HL-60 (cell line): ENCODE measurements at regions not wholly inside any gene's neighbourhood (a gene's known extent, or its start where the extent isn't known, plus 50 kb on each side); places are given as distances from the start of the nearest gene placed in this dataset.

ENCODE experiments used
- DNase-seq, 2 experiments: peaks; one replicate each; pipeline ENCODE4 v3.0.0-alpha.2; 2010 to 2020; ENCODE audit warnings: low read depth in 1 of 2, low spot score in 1 of 2
- H3K27ac ChIP-seq: fragments of 250-450 bp; sonication (Bioruptor Pico); replicated peaks from 2 replicates; pipeline ENCODE4 v1.5.1; 2020; ENCODE audit warnings: mild to moderate bottlenecking, moderate library complexity
- H3K27me3 ChIP-seq: fragments of 250-450 bp; sonication (Bioruptor Pico); 2 replicates; pipeline ENCODE4 v1.5.1; 2021; ENCODE audit warnings: mild to moderate bottlenecking, moderate library complexity; ENCODE audit not compliant: insufficient read depth, poor library complexity, severe bottlenecking
- H3K4me3 ChIP-seq: replicated peaks from 2 replicates; pipeline ENCODE4 v1.5.1; 2011; ENCODE audit warnings: mild to moderate bottlenecking, control low read depth, low read length; ENCODE audit not compliant: insufficient read depth
- GABPA ChIP-seq: IDR thresholded peaks from 2 replicates; pipeline ENCODE4 v1.6.1; 2012; ENCODE audit warnings: low read depth
- POLR2AphosphoS5 ChIP-seq: IDR thresholded peaks from 2 replicates; pipeline ENCODE4 v1.6.1; 2012; ENCODE audit warnings: low read depth
- SPI1 ChIP-seq: IDR thresholded peaks from 2 replicates; pipeline ENCODE4 v1.6.1; 2012; ENCODE audit warnings: low read depth, mild to moderate bottlenecking, borderline replicate concordance
- TF ChIP-seq, protein P1 (sequence below): IDR thresholded peaks from 2 replicates; pipeline ENCODE4 v1.6.1; 2012; ENCODE audit warnings: low read depth; ENCODE audit not compliant: insufficient replicate concordance
- TF ChIP-seq, protein P2 (sequence below): IDR thresholded peaks from one replicate; pipeline ENCODE4 v1.5.1; 2011; ENCODE audit warnings: low read length, control low read depth, inconsistent platforms; ENCODE audit not compliant: insufficient read depth

DNA sequence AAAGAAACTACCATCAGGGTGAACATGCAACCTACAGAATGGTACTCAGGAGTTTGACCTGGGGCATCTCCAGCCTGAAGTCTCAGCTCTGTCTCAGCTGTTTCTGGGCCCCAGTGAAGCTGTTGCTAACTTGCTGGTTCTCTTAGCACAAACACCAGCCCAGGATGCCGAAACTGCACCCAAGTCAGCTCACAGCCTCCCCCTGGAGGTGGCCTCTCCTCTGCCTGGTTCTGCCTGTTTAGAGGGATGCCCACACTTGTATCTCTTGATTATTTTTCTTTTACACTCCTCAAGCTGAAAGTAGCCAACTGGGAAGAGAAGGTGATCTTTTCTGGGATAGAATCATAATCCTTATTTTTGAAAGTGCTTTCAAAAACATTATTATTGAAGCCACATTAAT lies 289.0 kb upstream of the RASGRP1 start:
- no peak overlapping the region for H3K4me3 ChIP-seq
- H3K27ac ChIP-seq: no peak overlapping the region
- H3K27me3 ChIP-seq: peaks cover 2% of the 10 kb centered on the region
- no peak for DNase-seq
- TF ChIP-seq, protein P1, sequence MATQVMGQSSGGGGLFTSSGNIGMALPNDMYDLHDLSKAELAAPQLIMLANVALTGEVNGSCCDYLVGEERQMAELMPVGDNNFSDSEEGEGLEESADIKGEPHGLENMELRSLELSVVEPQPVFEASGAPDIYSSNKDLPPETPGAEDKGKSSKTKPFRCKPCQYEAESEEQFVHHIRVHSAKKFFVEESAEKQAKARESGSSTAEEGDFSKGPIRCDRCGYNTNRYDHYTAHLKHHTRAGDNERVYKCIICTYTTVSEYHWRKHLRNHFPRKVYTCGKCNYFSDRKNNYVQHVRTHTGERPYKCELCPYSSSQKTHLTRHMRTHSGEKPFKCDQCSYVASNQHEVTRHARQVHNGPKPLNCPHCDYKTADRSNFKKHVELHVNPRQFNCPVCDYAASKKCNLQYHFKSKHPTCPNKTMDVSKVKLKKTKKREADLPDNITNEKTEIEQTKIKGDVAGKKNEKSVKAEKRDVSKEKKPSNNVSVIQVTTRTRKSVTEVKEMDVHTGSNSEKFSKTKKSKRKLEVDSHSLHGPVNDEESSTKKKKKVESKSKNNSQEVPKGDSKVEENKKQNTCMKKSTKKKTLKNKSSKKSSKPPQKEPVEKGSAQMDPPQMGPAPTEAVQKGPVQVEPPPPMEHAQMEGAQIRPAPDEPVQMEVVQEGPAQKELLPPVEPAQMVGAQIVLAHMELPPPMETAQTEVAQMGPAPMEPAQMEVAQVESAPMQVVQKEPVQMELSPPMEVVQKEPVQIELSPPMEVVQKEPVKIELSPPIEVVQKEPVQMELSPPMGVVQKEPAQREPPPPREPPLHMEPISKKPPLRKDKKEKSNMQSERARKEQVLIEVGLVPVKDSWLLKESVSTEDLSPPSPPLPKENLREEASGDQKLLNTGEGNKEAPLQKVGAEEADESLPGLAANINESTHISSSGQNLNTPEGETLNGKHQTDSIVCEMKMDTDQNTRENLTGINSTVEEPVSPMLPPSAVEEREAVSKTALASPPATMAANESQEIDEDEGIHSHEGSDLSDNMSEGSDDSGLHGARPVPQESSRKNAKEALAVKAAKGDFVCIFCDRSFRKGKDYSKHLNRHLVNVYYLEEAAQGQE: no peak
- TF ChIP-seq, protein P2, sequence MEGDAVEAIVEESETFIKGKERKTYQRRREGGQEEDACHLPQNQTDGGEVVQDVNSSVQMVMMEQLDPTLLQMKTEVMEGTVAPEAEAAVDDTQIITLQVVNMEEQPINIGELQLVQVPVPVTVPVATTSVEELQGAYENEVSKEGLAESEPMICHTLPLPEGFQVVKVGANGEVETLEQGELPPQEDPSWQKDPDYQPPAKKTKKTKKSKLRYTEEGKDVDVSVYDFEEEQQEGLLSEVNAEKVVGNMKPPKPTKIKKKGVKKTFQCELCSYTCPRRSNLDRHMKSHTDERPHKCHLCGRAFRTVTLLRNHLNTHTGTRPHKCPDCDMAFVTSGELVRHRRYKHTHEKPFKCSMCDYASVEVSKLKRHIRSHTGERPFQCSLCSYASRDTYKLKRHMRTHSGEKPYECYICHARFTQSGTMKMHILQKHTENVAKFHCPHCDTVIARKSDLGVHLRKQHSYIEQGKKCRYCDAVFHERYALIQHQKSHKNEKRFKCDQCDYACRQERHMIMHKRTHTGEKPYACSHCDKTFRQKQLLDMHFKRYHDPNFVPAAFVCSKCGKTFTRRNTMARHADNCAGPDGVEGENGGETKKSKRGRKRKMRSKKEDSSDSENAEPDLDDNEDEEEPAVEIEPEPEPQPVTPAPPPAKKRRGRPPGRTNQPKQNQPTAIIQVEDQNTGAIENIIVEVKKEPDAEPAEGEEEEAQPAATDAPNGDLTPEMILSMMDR: no peak
- TF ChIP-seq SPI1 (no peak), POLR2AphosphoS5 (no peak), GABPA (no peak)

DNA sequence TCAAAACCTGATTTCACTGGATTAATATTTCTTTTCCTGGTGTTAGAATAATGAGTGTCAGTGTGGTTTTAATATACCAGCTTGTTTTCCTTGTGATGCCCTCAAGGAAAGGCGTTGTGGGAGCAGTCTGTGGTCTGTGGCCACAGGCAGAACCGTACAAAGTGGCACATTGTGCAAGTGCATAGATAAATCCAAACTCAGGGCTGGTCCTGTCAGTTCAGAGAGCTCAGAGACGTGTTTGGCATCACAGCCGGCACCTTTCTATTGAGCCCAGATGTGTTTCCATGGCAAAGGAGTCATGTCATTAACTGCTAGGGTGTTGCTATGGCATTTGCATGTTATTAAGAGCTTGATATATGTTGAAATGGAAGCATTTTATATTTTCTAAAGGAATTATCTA lies 289.9 kb upstream of the RASGRP1 start:
- Histone ChIP-seq H3K27ac (no peak overlapping the region), H3K27me3 (peaks cover 2% of the 10 kb centered on the region), H3K4me3 (no peak overlapping the region)
- TF ChIP-seq POLR2AphosphoS5: no peak
- no peak for TF ChIP-seq SPI1
- TF ChIP-seq, protein P1: no peak
- no peak for TF ChIP-seq GABPA
- DNase-seq: no peak

DNA sequence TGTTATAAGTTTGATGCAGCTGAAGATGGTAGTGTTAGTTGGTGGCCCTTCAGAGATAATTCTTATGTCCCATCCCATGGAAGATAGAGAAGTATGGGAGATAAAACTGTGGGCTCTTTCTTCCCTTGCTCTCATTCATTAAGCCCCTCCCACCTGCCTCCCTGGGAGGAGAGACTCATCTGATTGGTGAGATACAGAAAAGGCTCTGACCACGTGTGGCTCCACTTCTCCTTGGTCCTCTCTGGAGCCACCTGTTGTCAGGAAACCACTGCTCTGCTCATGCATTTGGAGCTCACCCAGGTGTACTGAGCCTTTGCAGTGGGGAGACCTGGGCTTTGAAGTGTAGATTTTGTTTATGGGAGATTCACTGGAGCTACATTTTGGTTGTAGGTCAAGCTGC lies 293.2 kb upstream of the RASGRP1 start:
- DNase-seq: no peak
- H3K27ac ChIP-seq: no peak overlapping the region
- no peak overlapping the region for H3K4me3 ChIP-seq
- H3K27me3 ChIP-seq: peaks cover 8% of the 10 kb centered on the region
- TF ChIP-seq POLR2AphosphoS5 (no peak), GABPA (no peak), SPI1 (no peak)
- TF ChIP-seq, protein P2: no peak
- TF ChIP-seq, protein P1: no peak

DNA sequence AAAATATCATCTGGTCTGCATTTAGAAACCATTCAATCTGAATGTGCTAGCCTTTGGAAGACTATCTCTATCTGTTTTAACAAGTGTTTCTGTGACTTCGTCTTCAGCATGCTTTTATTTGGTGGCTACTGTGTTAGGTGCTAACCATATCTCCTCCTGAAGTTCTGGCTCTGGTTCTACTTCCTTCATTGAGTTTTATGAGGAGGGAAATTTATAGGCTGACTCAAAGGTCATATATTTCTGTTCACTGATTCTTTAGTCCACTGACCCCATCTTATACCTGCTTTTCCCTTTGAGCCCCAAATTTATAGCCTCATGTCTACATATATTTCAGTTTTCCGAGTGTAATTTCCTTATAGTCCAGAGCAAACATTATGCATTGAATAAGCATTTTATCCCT lies 295.0 kb upstream of the RASGRP1 start:
- DNase-seq: no peak
- Histone ChIP-seq H3K27me3 (peaks cover 5% of the 10 kb centered on the region), H3K27ac (no peak overlapping the region), H3K4me3 (no peak overlapping the region)
- TF ChIP-seq POLR2AphosphoS5 (no peak), GABPA (no peak), SPI1 (no peak)
- TF ChIP-seq, protein P2: no peak
- TF ChIP-seq, protein P1: no peak
